ENCODE measurements at regions not wholly inside any gene's neighbourhood (a gene's known extent, or its start where the extent isn't known, plus 50 kb on each side); places are given as distances from the start of the nearest gene placed in this dataset.

DNA sequence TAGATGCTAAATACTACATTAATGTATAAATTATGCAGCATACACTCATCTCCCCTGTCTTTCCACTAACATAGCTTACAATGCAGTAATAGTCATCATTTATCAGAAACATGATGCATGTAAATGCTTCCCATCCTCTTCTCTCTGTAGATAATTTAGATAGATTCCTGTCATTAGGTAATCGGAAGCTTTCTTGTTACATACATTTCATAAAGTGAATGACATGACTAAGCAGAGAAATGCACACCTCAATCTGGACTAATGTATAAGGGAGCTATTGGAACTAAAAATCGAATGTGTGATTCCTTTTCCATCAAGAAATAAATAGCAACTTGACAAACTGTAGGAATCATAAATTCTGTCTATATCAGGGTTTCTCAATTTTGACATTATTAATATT, 273.4 kb downstream of the RASSF9 start:
- TF ChIP-seq, protein P1, sequence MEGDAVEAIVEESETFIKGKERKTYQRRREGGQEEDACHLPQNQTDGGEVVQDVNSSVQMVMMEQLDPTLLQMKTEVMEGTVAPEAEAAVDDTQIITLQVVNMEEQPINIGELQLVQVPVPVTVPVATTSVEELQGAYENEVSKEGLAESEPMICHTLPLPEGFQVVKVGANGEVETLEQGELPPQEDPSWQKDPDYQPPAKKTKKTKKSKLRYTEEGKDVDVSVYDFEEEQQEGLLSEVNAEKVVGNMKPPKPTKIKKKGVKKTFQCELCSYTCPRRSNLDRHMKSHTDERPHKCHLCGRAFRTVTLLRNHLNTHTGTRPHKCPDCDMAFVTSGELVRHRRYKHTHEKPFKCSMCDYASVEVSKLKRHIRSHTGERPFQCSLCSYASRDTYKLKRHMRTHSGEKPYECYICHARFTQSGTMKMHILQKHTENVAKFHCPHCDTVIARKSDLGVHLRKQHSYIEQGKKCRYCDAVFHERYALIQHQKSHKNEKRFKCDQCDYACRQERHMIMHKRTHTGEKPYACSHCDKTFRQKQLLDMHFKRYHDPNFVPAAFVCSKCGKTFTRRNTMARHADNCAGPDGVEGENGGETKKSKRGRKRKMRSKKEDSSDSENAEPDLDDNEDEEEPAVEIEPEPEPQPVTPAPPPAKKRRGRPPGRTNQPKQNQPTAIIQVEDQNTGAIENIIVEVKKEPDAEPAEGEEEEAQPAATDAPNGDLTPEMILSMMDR (IDR thresholded peaks at IDR 0.05): no peak
- TF ChIP-seq EP300 (IDR thresholded peaks at IDR 0.05) (no peak), POLR2AphosphoS5 (IDR thresholded peaks at IDR 0.05) (no peak), POLR2A (IDR thresholded peaks at IDR 0.05) (no peak)

Measured in suprapubic skin (tissue), 4 donors.